ENCODE measurements at regions not wholly inside any gene's neighbourhood (a gene's known extent, or its start where the extent isn't known, plus 50 kb on each side); places are given as distances from the start of the nearest gene placed in this dataset.

GRCh38 chr14:48584031-48584430 lies 908.6 kb upstream of the MDGA2 start:
- no peak for DNase-seq (ENCODE audit: low read depth)

GRCh38 chr14:48582938-48583337 lies 907.5 kb upstream of the MDGA2 start:
- no peak for DNase-seq (ENCODE audit: low read depth)
- TF ChIP-seq, protein P1, sequence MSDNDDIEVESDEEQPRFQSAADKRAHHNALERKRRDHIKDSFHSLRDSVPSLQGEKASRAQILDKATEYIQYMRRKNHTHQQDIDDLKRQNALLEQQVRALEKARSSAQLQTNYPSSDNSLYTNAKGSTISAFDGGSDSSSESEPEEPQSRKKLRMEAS (IDR thresholded peaks at IDR 0.05; ENCODE audit: low read depth, low read length) = no peak

More at GRCh38 chr14:48584031-48584430, 908.6 kb upstream of the MDGA2 start:
- TF ChIP-seq, protein P2, sequence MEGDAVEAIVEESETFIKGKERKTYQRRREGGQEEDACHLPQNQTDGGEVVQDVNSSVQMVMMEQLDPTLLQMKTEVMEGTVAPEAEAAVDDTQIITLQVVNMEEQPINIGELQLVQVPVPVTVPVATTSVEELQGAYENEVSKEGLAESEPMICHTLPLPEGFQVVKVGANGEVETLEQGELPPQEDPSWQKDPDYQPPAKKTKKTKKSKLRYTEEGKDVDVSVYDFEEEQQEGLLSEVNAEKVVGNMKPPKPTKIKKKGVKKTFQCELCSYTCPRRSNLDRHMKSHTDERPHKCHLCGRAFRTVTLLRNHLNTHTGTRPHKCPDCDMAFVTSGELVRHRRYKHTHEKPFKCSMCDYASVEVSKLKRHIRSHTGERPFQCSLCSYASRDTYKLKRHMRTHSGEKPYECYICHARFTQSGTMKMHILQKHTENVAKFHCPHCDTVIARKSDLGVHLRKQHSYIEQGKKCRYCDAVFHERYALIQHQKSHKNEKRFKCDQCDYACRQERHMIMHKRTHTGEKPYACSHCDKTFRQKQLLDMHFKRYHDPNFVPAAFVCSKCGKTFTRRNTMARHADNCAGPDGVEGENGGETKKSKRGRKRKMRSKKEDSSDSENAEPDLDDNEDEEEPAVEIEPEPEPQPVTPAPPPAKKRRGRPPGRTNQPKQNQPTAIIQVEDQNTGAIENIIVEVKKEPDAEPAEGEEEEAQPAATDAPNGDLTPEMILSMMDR (IDR thresholded peaks at IDR 0.05; ENCODE audit: low read depth, low read length) = no peak
- TF ChIP-seq, protein P1 (IDR thresholded peaks at IDR 0.05; ENCODE audit: low read depth, low read length) = no peak
- TF ChIP-seq POLR2A (IDR thresholded peaks at IDR 0.05; ENCODE audit: extremely low read depth, insufficient read length) (no peak), MYC (IDR thresholded peaks at IDR 0.05; ENCODE audit: low read depth, low read length) (no peak)
- no peak overlapping the region for H3K4me3 ChIP-seq (ENCODE audit: low read depth, low read length)

DNA sequence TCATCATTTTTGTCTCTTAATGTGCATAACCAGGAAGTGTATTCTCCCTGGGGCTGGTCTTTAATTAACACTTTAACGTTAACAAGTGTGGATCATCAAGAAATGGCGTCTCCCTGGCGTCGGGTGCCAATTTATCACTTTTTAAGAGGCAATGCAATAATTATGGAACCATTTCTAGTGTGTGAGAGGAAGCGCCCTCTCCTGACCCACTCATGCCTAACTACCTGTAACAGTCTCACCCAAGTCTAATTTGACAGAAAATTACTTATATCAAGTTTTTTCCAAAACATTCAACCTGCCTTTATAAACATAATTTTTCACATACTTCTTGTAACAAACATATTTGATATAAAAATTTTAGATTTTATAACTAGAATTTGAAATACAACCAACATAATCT lies 905.3 kb upstream of the MDGA2 start:
- no peak overlapping the region for H3K4me3 ChIP-seq (ENCODE audit: low read depth, low read length)
- DNase-seq (ENCODE audit: low read depth) = no peak
- TF ChIP-seq, protein P2 (IDR thresholded peaks at IDR 0.05; ENCODE audit: low read depth, low read length) = no peak

More at GRCh38 chr14:48582938-48583337, 907.5 kb upstream of the MDGA2 start:
- H3K4me3 ChIP-seq (ENCODE audit: low read depth, low read length) = no peak overlapping the region

DNA sequence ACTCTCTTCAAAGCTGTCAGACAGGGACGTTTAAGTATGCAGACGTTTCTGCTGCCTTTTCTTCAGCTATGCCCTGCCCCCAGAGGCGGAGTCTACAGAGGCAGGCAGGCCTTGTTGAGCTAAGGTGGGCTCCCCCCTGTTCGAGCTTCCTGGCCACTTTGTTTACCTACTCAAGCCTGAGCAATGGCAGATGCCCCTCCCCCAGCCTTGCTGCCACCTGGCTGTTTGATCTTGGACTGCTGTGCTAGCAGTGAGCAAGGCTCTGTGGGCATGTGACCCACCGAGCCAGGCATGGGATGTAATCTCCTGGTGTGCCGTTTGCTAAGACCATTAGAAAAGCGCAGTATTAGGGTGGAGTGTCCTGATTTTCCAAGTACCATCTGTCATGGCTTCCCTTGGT lies 900.4 kb upstream of the MDGA2 start:
- H3K4me3 ChIP-seq (ENCODE audit: low read depth, low read length) = no peak overlapping the region
- TF ChIP-seq POLR2A (IDR thresholded peaks at IDR 0.05; ENCODE audit: extremely low read depth, insufficient read length) (no peak), MYC (IDR thresholded peaks at IDR 0.05; ENCODE audit: low read depth, low read length) (no peak)
- TF ChIP-seq, protein P1 (IDR thresholded peaks at IDR 0.05; ENCODE audit: low read depth, low read length) = no peak
- TF ChIP-seq, protein P2 (IDR thresholded peaks at IDR 0.05; ENCODE audit: low read depth, low read length) = no peak
- DNase-seq (ENCODE audit: low read depth) = no peak

DNA sequence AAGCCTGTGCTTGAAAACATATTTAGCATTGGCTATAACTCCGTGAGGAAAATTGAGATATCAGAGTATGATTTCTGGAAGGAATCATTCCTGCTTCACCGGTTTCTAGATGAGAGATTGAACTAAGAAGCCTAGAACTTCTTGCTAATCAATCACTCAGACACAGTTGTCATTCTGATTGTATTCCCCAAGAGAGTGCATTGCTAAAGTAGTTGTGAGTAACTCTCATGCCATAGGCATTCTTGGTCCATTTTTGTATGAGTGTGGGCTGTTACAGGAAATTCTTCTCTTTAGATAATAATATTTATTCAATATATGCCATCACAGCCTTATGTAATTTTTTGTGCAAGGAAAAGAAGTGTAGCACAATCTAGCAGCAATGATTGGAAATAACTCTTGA lies 893.3 kb upstream of the MDGA2 start:
- DNase-seq (ENCODE audit: low read depth) = no peak
- TF ChIP-seq POLR2A (IDR thresholded peaks at IDR 0.05; ENCODE audit: extremely low read depth, insufficient read length) = no peak
- TF ChIP-seq MYC (IDR thresholded peaks at IDR 0.05; ENCODE audit: low read depth, low read length) = no peak
- TF ChIP-seq, protein P2 (IDR thresholded peaks at IDR 0.05; ENCODE audit: low read depth, low read length) = no peak
- TF ChIP-seq, protein P1 (IDR thresholded peaks at IDR 0.05; ENCODE audit: low read depth, low read length) = no peak
- H3K4me3 ChIP-seq (ENCODE audit: low read depth, low read length) = no peak overlapping the region

GRCh38 chr14:48568252-48568651 lies 892.8 kb upstream of the MDGA2 start:
- no peak for DNase-seq (ENCODE audit: low read depth)
- TF ChIP-seq MYC (IDR thresholded peaks at IDR 0.05; ENCODE audit: low read depth, low read length) = no peak
- TF ChIP-seq, protein P2 (IDR thresholded peaks at IDR 0.05; ENCODE audit: low read depth, low read length) = no peak
- no peak for TF ChIP-seq POLR2A (IDR thresholded peaks at IDR 0.05; ENCODE audit: extremely low read depth, insufficient read length)
- TF ChIP-seq, protein P1 (IDR thresholded peaks at IDR 0.05; ENCODE audit: low read depth, low read length) = no peak
- no peak overlapping the region for H3K4me3 ChIP-seq (ENCODE audit: low read depth, low read length)
